Panc1 (cell line): ENCODE measurements at regions not wholly inside any gene's neighbourhood (a gene's known extent, or its start where the extent isn't known, plus 50 kb on each side); places are given as distances from the start of the nearest gene placed in this dataset.

Source experiments
- ATAC-seq: fragments of 200-7000 bp; cut with Tn5 transposase; 2 replicates; pipeline ENCODE4 v1.9.1; 2020; ENCODE audit warnings: mild to moderate bottlenecking, moderate library complexity
- BruUV-seq: library from RNA; stranded (reverse); fragments of 400-500 nt; replicated peaks from 2 replicates; lab custom pipeline; 2021; lab: Mats Ljungman, UMichigan
- CTCF ChIA-PET: fragments of 300-600 bp; sonication (Branson Sonifier 250); formaldehyde crosslinking; loops from one replicate; lab custom pipeline; 2022; ENCODE audit warnings: antibody characterized with exemption; lab: Charles Lee
- POLR2A ChIA-PET: fragments of 300-600 bp; sonication (Branson Sonifier 250); formaldehyde crosslinking; loops from one replicate; lab custom pipeline; 2022; ENCODE audit warnings: antibody characterized with exemption; lab: Charles Lee
- DNase-seq: peaks from one replicate; pipeline ENCODE4 v3.0.0-alpha.2; 2010; ENCODE audit warnings: low read depth, low spot score
- H3K27ac ChIP-seq: 2 replicates; pipeline ENCODE4 v1.5.1; 2011; ENCODE audit warnings: mild to moderate bottlenecking, low read length, inconsistent platforms
- H3K27me3 ChIP-seq: fragments of 200-500 bp; sonication (Bioruptor generic); 2 replicates; pipeline ENCODE4 v1.6.0; 2014; ENCODE audit warnings: low read length, inconsistent platforms; ENCODE audit not compliant: control insufficient read depth, insufficient read depth
- H3K36me3 ChIP-seq: fragments of 200-500 bp; sonication (Bioruptor generic); 2 replicates; pipeline ENCODE4 v1.5.1; 2014; ENCODE audit warnings: inconsistent platforms, mild to moderate bottlenecking, low read length, moderate library complexity; ENCODE audit not compliant: control insufficient read depth, insufficient read depth
- H3K4me1 ChIP-seq: 2 replicates; pipeline ENCODE4 v1.5.1; 2011; ENCODE audit warnings: inconsistent platforms, mild to moderate bottlenecking, low read length, moderate library complexity; ENCODE audit not compliant: control insufficient read depth, insufficient read depth
- H3K4me3 ChIP-seq, 2 experiments: 2 replicates each; pipeline ENCODE4 v1.5.1; 2011 to 2012; ENCODE audit warnings: low read depth in 2 of 2, low read length in 2 of 2, mild to moderate bottlenecking in 2 of 2, inconsistent platforms in 1 of 2, moderate library complexity in 1 of 2
- H3K9me3 ChIP-seq: fragments of 200-500 bp; sonication (Bioruptor generic); 2 replicates; pipeline ENCODE4 v1.5.1; 2014; ENCODE audit warnings: low read depth, mild to moderate bottlenecking, inconsistent platforms, low read length, moderate library complexity; ENCODE audit not compliant: control insufficient read depth, insufficient read depth
- CTCF ChIP-seq: fragments of 450-650 bp; IDR thresholded peaks from 2 replicates; pipeline ENCODE4 v1.5.1; 2017; ENCODE audit warnings: mild to moderate bottlenecking
- POLR2AphosphoS5 ChIP-seq: IDR thresholded peaks from 2 replicates; pipeline ENCODE4 v1.6.1; 2012; ENCODE audit warnings: mild to moderate bottlenecking, low read depth, low read length, moderate library complexity
- REST ChIP-seq, 2 experiments: IDR thresholded peaks; 2 replicates each; pipeline ENCODE4 v1.6.1; 2011 to 2012; ENCODE audit warnings: low read depth in 2 of 2, control low read depth in 1 of 2, low read length in 1 of 2, mild to moderate bottlenecking in 1 of 2, moderate library complexity in 1 of 2; ENCODE audit not compliant: insufficient read depth in 1 of 2
- SIN3A ChIP-seq: IDR thresholded peaks from 2 replicates; pipeline ENCODE4 v1.6.1; 2012; ENCODE audit warnings: low read depth, mild to moderate bottlenecking, low read length, moderate library complexity, borderline replicate concordance; ENCODE audit not compliant: insufficient read depth
- TCF7L2 ChIP-seq: IDR thresholded peaks from 2 replicates; pipeline ENCODE4 v1.6.1; 2011; ENCODE audit warnings: mild to moderate bottlenecking, low read depth, low read length, inconsistent platforms
- in situ Hi-C: cut with HindIII; loops from 2 replicates; pipeline ENCODE4 v1.10.0; 2016; ENCODE audit warnings: low sequenced_read_pairs, low pct_unique_long_range_greater_than_20kb
- intact Hi-C: fragments of 100-400 bp; cut with micrococcal nuclease; formaldehyde crosslinking; loops from one replicate; pipeline ENCODE4 v1.10.0; 2022; ENCODE audit not compliant: unreplicated experiment

- in situ Hi-C loops (no loop called here), intact Hi-C loops (no loop called here)
- ATAC-seq (no peak), DNase-seq (no peak)
- TF ChIP-seq POLR2AphosphoS5 (no peak), SIN3A (no peak), CTCF (no peak), TCF7L2 (no peak), REST (IDR thresholded peaks at IDR 0.05; ENCODE audit: insufficient read depth in 1 of 2, low read depth in 2 of 2, low read length in 1 of 2) (no peak)
- H3K9me3 ChIP-seq = no peaks in the 10 kb centered on the region
- H3K4me1 ChIP-seq = no peaks in the 10 kb centered on the region
- no peak overlapping the region for H3K4me3 ChIP-seq
- CTCF ChIA-PET = no interaction called here
- BruUV-seq = no TSS peak
- no peaks in the 10 kb centered on the region for H3K27me3 ChIP-seq
- POLR2A ChIA-PET = no interaction called here
- H3K27ac ChIP-seq = no peak overlapping the region
- H3K36me3 ChIP-seq = no peaks in the 10 kb centered on the region
Observed at GRCh38 chr12:70101064-70101463, 142.2 kb upstream of the CNOT2 start.

- CTCF ChIA-PET = no interaction called here
- Histone ChIP-seq H3K9me3 (peaks cover 5% of the 10 kb centered on the region), H3K36me3 (no peaks in the 10 kb centered on the region), H3K27me3 (no peaks in the 10 kb centered on the region), H3K27ac (no peak overlapping the region), H3K4me3 (no peak overlapping the region), H3K4me1 (no peaks in the 10 kb centered on the region)
- no peak for ATAC-seq
- no TSS peak for BruUV-seq
- DNase-seq = no peak
- TF ChIP-seq SIN3A = no peak
- TF ChIP-seq REST (IDR thresholded peaks at IDR 0.05; ENCODE audit: insufficient read depth in 1 of 2, low read depth in 2 of 2, low read length in 1 of 2) = no peak
- no peak for TF ChIP-seq POLR2AphosphoS5
- no peak for TF ChIP-seq TCF7L2
- TF ChIP-seq CTCF = no peak
- intact Hi-C loops (no loop called here), in situ Hi-C loops (no loop called here)
- POLR2A ChIA-PET = no interaction called here
Observed at GRCh38 chr12:70106347-70106746, 136.9 kb upstream of the CNOT2 start.
